ENCODE measurements at regions not wholly inside any gene's neighbourhood (a gene's known extent, or its start where the extent isn't known, plus 50 kb on each side); places are given as distances from the start of the nearest gene placed in this dataset.
"Not testable (repeated sequence)": the region's sequence is repeated elsewhere in the genome, so short reads cannot be mapped to it uniquely, and the experiment has no call there.

- DNase-seq (ENCODE audit: low read depth in 2 of 2): no peak
Observed at GRCh38 chr3:40645883-40646282, 121.1 kb downstream of the ZNF621 start.

- DNase-seq (ENCODE audit: low read depth in 2 of 2): no peak
Observed at GRCh38 chr3:40649346-40649745, 124.6 kb downstream of the ZNF621 start.

GRCh38 chr3:40652072-40652471 lies 127.3 kb downstream of the ZNF621 start:
- no peak for DNase-seq (ENCODE audit: low read depth in 2 of 2)

- DNase-seq (ENCODE audit: low read depth in 2 of 2): no peak
Observed at GRCh38 chr3:40653001-40653400, 128.2 kb downstream of the ZNF621 start.

GRCh38 chr3:40653878-40654277 lies 129.1 kb downstream of the ZNF621 start:
- no peak for DNase-seq (ENCODE audit: low read depth in 2 of 2)

- no peak for DNase-seq (ENCODE audit: low read depth in 2 of 2)
Observed at GRCh38 chr3:40655551-40655950, 130.8 kb downstream of the ZNF621 start.

- DNase-seq (ENCODE audit: low read depth in 2 of 2): no peak
Observed at GRCh38 chr3:40657623-40658022, 132.9 kb downstream of the ZNF621 start.

- DNase-seq (ENCODE audit: low read depth in 2 of 2): no peak
Observed at GRCh38 chr3:40658305-40658704, 133.5 kb downstream of the ZNF621 start.

GRCh38 chr3:40660554-40660953 lies 135.8 kb downstream of the ZNF621 start:
- no peak for DNase-seq (ENCODE audit: low read depth in 2 of 2)

GRCh38 chr3:40661284-40661683 lies 136.5 kb downstream of the ZNF621 start:
- DNase-seq (ENCODE audit: low read depth in 2 of 2): no peak

GRCh38 chr3:40663280-40663679 lies 138.5 kb downstream of the ZNF621 start:
- DNase-seq (ENCODE audit: low read depth in 2 of 2): no peak

GRCh38 chr3:40669176-40669575 lies 144.4 kb downstream of the ZNF621 start:
- DNase-seq (ENCODE audit: low read depth in 2 of 2): no peak

GRCh38 chr3:40672861-40673260 lies 148.1 kb downstream of the ZNF621 start:
- no peak for DNase-seq (ENCODE audit: low read depth in 2 of 2)

- DNase-seq (ENCODE audit: low read depth in 2 of 2): no peak
Observed at GRCh38 chr3:40677321-40677720, 152.6 kb downstream of the ZNF621 start.

- DNase-seq (ENCODE audit: low read depth in 2 of 2): no peak
Observed at GRCh38 chr3:40677749-40678148, 153.0 kb downstream of the ZNF621 start.

- no peak for DNase-seq (ENCODE audit: low read depth in 2 of 2)
Observed at GRCh38 chr3:40679290-40679689, 154.5 kb downstream of the ZNF621 start.

- no peak for DNase-seq (ENCODE audit: low read depth in 2 of 2)
Observed at GRCh38 chr3:40680685-40681657, 156.2 kb downstream of the ZNF621 start.

GRCh38 chr3:40681658-40682055 lies 156.9 kb downstream of the ZNF621 start:
- DNase-seq (ENCODE audit: low read depth in 2 of 2): no peak

- no peak for DNase-seq (ENCODE audit: low read depth in 2 of 2)
Observed at GRCh38 chr3:40689837-40690236, 165.1 kb downstream of the ZNF621 start.

- no peak for DNase-seq (ENCODE audit: low read depth in 2 of 2)
Observed at GRCh38 chr3:40690749-40691451, 166.1 kb downstream of the ZNF621 start.

- no peak for DNase-seq (ENCODE audit: low read depth in 2 of 2)
Observed at GRCh38 chr3:40691452-40691861, 166.7 kb downstream of the ZNF621 start.

- DNase-seq (ENCODE audit: low read depth in 2 of 2): no peak
Observed at GRCh38 chr3:40695848-40696247, 171.1 kb downstream of the ZNF621 start.

- not testable (repeated sequence) for DNase-seq (ENCODE audit: low read depth in 2 of 2)
Observed at GRCh38 chr3:40698611-40699010, 173.9 kb downstream of the ZNF621 start.

Data from fibroblast of skin of left quadriceps (primary cell).